Stimulated activated CD4-positive, alpha-beta T cell treated with anti-CD3 and anti-CD28 coated beads, Interleukin-2, amount 100 ng/mL, for 24 hours (primary cell): ENCODE measurements at regions not wholly inside any gene's neighbourhood (a gene's known extent, or its start where the extent isn't known, plus 50 kb on each side); places are given as distances from the start of the nearest gene placed in this dataset.

Source experiments
- DNase-seq, 2 donors: peaks; one replicate each; pipeline ENCODE4 v3.0.0-alpha.2; 2020

- DNase-seq = no peak
Observed at GRCh38 chr7:155896531-155897263, 84.4 kb upstream of the SHH start.

- DNase-seq = no peak
Observed at GRCh38 chr7:155893664-155894063, 81.4 kb upstream of the SHH start.

DNA sequence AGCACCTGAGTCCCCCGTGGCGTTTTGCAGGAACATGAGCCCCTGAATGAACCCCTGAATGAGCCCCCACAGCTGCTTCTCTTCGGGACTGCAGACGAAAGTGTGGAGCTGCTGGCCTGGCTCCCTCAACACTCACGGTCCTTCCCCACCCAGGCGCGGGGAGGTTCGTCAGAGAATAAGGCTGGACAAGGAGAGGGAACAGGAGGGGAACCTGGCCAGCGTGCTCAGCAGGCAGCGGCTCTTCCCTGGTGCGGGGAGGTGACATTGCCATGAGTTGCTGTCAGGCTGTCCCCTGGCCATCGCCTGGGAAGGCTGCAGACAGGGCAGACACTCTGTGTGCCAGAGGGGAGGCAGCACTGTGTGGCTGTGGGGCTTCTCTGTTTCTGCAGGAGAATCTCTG lies 80.9 kb upstream of the SHH start:
- no peak for DNase-seq

DNA sequence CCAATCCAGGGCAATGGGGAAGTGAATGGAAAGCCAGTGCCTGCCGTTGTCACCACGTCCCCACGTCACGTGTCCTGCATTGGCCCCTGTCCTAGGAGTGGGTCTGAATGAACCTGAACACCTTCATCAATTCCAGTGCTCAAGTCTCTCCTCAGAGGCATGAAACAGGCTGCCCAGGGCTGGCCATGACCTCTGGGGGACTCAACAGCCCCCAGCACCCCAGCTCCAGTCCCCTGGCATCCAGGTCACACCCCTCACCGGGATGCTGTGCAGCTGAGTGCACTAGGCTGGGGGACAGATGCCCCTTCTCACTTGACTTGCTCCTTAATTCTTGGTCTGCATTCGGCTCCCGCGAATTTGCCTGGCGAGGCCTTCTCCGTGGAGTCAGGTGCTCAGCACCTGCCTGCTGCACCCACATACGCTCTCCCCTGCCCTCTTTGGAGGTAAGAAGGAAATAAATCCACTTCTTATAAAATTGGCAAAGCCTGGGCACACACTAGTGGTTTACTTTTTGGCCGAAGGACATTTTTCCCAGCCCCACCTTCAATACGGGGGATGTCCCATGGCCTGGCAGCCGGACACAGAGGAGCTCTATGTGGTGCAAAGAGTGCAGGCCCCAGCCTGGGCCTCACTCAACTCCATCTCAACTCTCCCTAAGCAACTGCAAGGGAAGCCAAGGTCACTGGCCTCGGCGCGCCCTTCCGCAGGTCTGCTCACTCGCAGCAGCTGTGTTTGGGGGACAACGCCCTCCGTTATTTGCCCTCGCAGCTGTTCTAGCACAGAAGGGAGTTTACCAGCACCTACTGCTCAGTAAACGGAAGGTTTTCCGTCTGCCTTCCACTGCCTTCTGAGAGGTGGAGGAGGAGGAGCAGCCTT lies 77.6 kb upstream of the SHH start:
- DNase-seq = no peak

DNA sequence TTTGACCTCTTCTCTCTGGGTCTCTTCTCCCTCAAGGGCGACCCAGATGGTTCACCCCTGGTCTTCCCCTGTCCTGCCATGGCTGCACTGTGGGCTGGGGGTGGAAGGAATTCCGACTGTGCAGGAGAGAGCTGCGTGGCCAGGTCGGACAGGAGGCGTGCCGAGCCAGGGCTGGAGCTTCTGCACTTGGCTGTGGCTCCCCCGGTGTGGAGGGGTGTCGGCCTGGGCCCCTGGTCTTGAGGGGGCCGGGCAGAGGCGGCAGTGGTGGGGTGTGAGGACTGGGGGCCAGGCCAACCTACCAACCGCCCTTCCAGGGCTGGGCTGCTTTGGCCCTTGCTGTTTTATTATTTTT lies 74.9 kb upstream of the SHH start:
- no peak for DNase-seq

DNA sequence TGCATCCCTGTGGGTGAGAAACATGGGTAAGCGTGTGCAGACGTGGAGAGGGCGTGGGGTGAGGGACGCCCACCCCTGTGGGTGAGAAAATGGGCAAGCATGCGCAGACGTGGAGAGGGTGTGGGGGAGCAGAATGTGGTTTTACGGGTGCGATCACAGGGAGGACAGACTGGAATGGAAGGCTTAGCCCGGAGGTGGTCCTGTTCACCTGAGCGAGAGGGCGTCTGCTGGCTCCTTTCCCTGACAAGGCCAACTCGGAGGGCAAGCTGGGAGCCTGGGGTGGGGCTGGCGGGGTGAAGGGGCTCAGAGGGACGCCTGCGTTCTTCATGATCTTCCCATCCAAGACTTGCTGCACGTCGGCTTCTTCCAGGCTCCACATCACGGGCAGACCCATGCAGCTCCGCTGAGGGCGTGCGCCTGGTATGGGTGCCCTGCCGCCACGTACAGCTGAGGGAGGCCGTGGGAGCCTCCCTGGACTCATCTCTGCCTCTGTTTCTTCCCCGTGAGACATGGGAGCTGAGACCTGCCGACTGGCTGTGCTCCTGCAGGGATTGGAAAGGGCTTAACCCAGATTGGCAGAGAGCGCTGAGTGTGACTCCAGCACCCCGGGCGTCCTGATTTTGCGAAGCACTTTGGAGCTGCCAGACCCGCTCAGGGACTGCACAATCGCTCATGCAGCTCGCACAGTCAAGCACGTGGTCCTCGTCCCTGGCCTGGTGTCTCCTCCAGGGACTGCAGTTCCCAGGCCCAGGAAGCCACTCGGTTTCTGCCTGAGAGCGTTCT lies 74.3 kb upstream of the SHH start:
- no peak for DNase-seq

GRCh38 chr7:155885167-155886155 lies 73.2 kb upstream of the SHH start:
- DNase-seq = no peak

DNA sequence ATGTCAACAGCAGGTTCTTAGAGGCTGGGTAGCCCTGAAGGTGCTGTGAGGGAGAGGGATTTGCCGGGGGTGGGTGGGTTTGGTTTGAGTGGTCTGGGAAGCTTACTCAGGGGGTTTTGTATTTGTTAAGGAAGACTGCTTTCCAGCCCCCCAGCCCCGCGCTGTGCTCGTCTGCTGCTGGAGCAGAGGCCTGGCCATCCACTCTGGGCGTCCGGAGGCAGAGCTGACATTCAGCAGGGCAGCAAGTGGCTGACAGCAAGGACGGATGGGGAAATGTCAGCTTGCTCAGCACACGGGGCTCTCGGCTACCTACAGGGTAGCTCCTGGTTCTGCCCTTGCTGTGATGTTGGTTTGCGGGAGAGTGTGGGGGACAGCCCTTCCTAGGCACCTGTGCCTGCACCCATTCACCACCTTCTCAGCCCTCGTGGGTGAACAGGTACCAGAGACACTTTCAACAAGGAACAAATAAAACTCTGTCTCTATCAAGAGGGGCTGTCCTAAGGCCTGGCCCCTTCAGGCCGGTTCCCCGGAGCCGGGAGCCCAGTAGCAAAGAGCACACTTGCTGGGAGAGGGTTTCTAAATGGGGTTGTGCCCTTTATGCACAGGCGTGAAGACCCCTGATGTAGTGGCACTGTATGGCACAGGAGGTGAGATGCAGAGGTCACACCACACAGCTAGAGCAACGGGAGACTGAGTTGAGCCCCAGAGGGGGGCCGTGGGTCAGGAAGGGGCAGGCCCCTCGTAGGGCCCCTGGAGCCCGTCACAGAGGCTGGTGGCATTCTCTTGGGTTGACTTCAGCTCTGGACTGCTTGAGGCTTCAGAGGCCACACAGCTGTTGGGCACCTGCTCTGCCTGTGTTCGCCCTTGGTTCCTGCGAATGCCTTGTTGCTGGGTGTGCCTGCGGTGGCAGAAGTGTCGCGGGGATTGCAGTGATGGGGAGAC lies 72.2 kb upstream of the SHH start:
- DNase-seq = no peak

DNA sequence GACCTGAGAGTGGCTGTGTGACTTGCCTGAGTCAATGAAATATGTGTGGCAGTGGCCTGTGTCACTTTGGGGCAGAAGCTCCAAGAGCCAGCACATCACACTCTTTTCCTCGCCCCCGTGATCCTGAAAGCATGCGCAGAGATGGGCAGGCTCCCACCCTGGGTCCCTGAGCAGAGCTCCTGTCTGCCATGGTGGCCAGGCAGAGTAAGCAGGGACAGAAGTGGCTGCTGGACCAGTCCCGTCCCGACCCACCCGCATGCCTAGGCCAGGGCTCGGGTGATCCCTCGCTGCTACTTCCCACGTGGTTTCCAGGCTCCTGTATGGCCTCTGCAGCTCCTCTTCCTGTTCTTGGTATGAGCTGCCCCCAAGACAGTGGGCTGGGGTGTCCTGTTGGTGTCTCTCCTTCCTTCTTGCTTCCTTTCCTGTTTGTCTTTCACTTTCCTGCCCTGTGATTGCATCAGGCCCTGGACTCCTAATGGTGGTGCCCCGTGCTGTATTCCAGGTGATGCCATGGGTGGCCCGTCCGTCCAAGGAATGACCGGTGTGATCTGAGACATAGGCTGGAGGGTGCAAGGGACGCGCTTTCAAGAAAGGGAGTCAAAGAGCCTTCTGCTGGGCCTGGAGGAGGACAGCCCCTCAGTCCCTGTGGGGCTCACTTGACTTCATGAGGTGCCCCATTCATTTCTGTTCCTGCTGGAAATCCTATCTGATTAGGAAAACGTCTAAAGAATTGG lies 71.4 kb upstream of the SHH start:
- DNase-seq = no peak

DNA sequence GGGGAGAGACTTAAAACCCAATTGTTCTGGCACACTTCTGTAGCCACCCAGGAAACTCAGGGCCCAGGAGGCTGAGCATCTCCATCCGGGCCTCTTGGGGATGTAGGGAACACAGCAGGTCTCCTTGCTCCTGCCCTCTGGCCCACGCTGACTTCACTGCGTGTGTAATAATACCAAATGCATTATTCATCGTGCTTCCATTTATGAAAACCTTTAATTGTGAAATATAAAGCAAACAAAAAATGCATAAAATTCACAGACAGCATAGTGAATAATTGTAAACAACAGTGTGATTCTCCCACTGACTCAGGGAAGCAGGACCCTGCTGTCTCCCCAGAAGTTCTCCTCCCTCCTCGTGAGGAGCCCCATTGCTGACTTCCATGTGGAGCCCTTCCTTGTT lies 70.3 kb upstream of the SHH start:
- DNase-seq = no peak

DNA sequence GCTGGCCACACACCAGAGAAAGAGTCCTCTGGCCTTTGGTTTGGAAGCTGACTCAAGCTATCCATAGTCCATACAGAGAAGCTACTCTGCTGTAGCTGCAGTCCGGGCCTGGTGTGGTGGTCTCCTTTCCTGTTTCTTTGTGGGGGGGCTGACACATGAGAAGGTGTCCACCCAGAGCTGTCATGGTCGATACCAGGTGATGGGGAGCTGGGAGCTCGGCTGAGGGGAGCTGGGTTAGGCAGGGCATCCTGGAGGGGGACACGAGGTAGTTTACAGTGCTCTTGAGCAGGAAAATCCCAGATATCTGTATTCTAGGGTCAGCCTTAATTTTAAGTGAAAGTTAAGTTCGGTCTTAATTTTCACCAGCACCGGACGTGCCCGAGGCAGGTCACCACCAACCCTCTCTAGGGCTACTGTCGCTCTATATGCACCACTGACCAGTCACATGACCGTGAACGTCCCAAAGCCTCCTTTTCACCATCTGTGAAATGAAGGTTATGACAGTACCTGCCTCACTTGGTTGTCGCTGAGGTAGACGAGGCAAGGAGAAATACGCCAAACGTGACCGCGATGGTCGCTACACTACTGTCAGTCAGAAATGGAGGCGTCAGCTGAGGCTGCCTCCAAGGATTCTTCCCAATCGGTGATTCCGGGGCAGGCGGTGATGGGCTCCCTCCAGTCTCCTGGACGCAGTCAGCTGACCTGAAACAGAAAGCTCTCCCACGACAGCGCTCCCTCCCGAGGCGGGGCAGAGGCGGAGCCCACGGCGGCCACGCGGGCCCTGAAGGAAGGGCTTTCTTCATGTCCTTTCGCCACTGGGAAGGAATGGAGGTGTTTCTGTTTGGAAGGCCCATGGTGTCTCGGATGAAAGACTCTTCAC lies 69.4 kb upstream of the SHH start:
- no peak for DNase-seq

GRCh38 chr7:155880721-155881120 lies 68.5 kb upstream of the SHH start:
- DNase-seq = no peak

- no peak for DNase-seq
Observed at GRCh38 chr7:155879592-155879991, 67.3 kb upstream of the SHH start.

DNA sequence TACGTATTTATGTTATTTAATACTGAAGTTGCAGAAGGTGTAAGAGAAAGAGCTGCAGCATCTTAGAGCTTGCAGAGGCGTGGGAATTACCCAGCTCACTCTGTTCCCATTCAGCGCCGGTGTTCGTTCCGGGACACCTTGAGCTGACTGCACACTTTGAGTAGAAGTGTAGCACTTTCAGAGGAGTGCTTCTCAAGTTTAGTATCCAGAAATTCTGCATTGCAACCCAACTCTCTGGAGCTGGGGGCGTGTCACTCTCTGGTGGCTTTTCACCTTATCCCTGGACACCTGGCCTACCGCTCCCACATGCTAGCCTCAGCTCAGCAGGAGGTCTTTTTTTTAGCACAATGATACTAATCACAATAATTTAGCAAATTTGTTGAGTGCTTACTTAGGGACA lies 66.4 kb upstream of the SHH start:
- DNase-seq = no peak

DNA sequence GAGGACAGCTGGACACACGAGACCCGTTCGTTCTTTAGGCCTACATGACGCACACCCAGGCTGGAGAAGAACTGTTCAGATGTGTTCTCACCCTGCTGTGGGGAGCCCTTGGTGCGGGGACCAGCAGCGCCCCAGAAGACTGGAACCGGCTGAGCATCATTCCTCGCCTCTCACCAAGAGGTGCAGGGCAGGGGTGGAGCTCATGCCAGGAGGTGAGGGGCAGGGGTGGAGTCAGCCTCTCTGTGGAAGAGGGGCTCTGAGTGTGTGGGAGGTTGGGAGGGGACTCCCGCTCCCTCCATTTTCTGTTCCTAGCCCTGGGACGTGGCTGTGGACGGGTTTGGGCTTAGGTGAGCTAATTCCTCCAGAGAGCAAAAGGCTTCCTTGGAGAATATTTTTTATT lies 66.0 kb upstream of the SHH start:
- DNase-seq = no peak

- no peak for DNase-seq
Observed at GRCh38 chr7:155877167-155877566, 64.9 kb upstream of the SHH start.

- no peak for DNase-seq
Observed at GRCh38 chr7:155874411-155874810, 62.1 kb upstream of the SHH start.

GRCh38 chr7:155874010-155874409 lies 61.7 kb upstream of the SHH start:
- DNase-seq = no peak

GRCh38 chr7:155872678-155873369 lies 60.6 kb upstream of the SHH start:
- DNase-seq = no peak
